ENCODE measurements at regions not wholly inside any gene's neighbourhood (a gene's known extent, or its start where the extent isn't known, plus 50 kb on each side); places are given as distances from the start of the nearest gene placed in this dataset.

DNA sequence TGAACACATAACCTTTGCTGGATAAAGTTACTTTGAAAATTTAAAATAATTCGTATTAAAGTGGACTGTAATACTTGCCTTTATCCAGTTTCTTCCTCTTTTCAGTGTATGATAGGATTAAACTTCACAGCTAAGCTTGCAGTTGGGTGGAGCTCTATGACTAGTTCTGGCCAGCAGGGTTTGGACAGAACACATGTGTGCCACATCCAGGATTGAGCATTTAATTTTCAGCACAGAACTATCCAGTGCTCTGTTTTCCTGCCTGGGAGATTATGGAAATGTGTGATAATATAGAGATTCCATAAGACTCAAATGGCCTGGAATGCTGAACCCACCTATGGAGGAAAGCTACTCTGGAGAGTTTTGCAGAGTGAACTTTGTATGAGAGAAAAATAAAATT is 200.2 kb downstream of the OSR1 start:
- DNase-seq (ENCODE audit: low read depth): no peak
- no peak overlapping the region for H3K4me3 ChIP-seq (ENCODE audit: low read depth, low read length)

DNA sequence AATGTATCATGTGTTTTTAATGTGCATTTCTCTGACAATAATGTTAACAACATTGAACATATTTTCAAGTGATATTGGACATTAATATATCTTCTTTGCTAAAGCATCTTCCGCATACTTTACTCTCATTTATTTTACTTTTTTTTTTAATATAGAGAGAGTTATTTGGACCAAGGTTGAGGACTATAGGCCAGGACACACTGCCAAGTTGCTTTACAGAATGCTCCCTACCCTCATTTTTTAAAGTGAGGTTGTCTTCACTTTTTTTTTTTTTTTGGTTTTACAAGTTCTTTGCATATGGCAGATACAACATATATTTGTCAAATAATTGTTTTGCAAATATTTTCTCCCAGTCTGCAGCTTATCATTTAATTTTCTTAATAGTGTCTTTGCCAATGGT is 201.8 kb downstream of the OSR1 start:
- no peak overlapping the region for H3K4me3 ChIP-seq (ENCODE audit: low read depth, low read length)
- DNase-seq (ENCODE audit: low read depth): no peak

DNA sequence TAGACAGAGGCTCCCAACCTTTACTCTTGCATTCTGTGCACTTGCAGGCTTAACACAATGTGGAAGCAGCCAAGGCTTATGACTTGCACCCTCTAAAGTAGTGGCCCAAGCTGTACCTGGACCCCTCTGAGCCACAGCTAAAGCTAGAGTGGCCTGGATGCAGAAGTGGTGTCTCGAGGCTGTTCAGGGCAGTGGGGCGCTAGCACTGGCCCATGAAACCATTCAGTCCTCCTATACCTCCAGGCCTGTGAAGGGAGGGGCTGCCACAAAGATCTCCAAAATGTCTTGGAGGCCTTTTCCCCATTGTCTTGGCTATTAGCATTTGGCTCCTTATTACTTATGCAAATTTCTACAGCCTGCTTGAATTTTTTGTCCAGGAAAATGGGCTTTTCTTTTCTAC is 207.7 kb downstream of the OSR1 start:
- no peak for DNase-seq (ENCODE audit: low read depth)
- H3K4me3 ChIP-seq (ENCODE audit: low read depth, low read length): no peak overlapping the region

DNA sequence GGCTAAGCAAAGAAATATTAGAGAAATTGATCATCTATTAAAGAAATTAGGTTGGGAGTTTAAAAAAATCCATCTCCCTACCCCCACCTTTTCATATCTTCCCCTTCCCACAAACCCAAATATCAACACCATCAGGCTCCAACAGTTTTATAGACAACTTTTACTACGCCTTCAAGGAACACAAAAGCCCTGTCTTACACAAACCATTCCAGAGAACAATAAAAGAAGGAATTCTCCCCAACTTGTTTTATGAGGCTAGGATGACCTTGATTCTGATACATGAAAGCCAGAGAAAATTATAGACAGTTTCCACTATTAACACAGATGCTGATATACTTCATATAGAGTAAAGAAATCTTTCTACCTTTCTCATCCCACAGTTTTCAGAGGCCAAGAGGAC is 211.6 kb downstream of the OSR1 start:
- no peak for DNase-seq (ENCODE audit: low read depth)
- no peak overlapping the region for H3K4me3 ChIP-seq (ENCODE audit: low read depth, low read length)

DNA sequence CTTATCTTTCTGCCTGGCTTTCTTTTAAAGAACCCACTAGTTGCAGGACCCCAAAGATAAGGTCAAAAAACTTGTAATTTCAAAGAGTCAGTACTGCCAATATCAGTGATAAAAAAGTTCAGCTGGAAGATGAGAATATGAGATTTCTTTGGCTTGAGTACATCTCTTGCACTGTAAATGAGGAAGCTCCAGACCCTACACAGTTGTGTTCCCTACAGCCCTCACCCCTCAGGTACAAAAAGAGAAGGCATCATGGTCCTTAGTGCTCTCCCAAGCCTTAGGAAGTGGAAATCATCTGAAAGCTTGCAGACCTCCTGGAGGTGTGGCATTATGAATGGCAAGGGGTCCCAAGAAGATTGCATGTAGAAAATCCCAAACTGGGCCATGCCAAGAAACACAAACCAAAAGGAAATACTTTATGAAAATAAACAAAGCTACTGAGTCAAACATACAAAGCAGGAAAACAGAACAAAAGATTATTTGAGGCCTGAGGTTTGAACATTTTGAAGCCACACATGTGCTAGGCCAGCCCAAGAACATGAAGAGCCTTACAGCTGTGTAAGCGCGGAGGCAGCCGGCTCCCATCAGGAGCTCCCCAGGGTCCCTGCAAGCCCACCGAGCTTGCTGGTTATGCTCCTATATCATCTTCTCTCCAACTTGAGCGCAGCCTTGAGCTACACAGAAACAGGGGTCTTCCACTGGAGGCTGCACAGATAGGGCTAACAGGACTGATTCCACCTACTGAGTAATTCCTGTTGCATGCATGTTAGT is 217.0 kb downstream of the OSR1 start:
- DNase-seq (ENCODE audit: low read depth): no peak
- H3K4me3 ChIP-seq (ENCODE audit: low read depth, low read length): no peak overlapping the region

DNA sequence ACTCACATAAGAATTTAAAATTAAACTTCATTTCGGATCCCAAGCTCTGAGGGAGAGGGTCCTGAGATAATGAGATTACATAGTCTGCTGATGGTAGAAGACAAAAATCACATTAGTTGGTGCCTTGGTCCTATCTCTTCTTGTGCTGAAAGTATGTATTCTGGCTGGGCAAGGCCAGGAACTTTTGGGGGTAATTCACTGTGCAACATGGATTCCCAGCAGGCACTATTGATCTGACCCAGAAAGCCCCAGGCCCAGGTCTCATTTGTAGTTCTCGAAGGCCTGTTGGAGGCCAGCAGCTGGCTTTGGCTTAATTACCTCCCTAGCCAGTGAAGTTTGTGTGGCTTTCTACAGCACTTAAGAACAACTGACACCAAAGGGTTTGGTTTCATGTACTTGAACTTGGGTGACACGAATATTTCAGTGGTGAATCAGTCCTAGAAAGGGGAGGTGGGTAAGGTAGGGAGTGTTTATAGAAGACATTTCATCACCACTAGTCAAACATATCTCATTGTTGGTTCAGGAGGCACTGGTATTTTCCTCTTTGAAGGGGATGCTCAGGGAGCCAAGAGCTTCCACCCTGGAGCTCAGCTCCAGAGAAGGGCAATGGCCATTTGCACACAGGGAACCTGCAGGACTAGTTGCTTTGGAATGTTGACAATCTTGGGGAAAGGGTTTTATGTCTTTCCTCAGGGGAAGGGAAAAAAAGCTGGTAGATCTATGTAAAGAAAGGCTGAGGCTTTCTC is 217.8 kb downstream of the OSR1 start:
- DNase-seq (ENCODE audit: low read depth): peak; percentile 91
- H3K4me3 ChIP-seq (ENCODE audit: low read depth, low read length): no peak overlapping the region

DNA sequence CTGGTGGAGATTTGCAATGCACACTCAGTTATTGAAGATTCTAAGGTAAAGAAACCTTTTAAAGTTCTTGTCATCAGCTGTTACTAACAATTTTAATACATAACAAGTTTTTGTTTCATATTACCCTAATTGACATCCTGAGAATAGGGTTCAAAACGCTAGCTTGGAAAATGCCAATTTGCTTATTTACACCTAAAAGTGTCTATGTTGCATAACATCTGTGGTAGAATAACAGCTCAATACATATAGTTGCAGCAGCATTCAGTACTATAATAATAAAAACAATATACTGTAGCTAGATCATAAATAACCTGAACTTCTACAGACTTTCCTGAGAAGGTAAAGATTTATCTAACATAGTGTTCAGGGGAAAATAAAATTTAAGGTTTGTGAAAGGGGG is 219.0 kb downstream of the OSR1 start:
- H3K4me3 ChIP-seq (ENCODE audit: low read depth, low read length): no peak overlapping the region
- no peak for DNase-seq (ENCODE audit: low read depth)

DNA sequence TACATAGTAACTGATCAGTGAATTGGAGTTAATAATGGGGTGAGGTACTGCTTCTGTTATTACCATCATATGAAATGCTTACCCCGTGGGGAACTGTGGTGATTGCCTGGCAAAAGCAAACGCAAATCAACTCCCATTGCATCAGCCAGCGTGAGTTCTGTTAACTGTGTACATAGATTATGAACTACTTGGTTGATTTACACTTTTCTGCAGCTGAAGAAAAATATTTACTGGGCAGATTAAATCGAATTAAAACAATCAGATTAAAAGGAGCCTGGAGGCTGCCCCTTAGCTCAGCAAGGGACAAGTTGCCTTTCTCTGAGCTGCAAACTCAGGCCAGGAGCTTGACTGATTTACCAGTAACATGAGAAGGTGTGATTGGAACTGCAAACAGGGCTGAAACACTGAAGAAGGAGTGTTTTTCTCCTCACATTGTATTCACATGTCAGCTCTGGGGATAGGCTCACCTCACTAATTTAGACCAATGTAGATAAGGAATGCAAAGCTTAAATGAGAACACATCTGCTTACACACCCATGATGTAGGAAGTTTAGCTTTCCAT is 220.1 kb downstream of the OSR1 start:
- no peak for DNase-seq (ENCODE audit: low read depth)
- no peak overlapping the region for H3K4me3 ChIP-seq (ENCODE audit: low read depth, low read length)

DNA sequence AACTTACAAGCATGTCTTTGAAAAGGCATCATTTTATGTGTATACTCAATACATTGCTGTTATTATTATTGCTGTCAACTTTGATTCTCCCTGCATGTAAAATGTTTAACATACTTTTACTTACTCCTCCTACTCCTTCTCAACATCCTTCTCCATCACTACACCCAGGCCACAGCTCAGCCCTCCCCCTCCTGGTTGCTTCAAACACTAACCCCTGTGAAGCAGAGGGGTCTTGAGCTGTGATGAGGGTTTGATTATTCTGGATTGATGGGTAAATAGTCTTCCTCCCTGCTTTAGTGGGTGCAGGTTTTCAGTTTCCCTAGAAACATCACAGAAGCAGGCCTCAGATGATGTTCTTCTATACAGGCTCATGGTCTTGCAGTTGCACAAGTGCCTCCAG is 221.0 kb downstream of the OSR1 start:
- no peak overlapping the region for H3K4me3 ChIP-seq (ENCODE audit: low read depth, low read length)
- no peak for DNase-seq (ENCODE audit: low read depth)

DNA sequence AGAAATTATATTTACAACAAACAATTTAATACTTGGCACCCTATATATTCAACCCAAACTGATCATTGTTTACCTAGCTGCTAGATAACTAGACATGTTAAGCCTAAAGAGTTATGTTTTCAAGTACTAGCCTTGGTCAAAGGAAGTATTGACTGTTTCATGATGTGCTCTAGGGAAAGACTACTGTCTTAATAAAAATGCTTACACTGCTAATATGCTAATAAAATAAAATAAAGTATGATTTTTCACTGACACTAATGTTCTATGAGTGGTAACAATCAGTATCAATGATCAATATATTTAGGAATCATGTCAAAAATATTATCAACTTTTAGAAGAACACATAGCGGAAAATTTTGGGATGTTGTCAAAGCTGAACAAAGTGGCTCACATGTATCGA is 225.5 kb downstream of the OSR1 start:
- no peak for DNase-seq (ENCODE audit: low read depth)

DNA sequence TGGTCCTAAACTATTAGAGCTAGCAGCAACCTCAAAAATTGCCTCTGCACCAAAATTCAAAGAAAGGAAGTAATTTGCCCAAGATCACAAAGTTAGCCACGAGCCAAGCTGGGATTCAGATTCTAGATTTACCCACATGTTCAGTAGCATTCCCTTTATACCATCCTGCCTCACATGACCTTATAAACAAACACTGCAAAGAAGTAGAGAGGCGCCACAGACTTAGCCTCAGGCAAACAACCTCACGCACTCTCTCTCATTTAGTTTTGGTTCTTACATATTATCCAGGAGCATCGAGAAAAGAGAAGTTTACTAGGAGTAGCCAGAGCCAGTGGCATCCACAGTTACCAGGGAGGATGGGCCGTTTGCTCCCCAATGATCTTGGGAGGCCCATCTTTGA is 226.6 kb downstream of the OSR1 start:
- DNase-seq (ENCODE audit: low read depth): no peak
- no peak overlapping the region for H3K4me3 ChIP-seq (ENCODE audit: low read depth, low read length)

More for the DNA sequence above, 225.5 kb downstream of the OSR1 start:
- H3K4me3 ChIP-seq (ENCODE audit: low read depth, low read length): no peak overlapping the region

DNA sequence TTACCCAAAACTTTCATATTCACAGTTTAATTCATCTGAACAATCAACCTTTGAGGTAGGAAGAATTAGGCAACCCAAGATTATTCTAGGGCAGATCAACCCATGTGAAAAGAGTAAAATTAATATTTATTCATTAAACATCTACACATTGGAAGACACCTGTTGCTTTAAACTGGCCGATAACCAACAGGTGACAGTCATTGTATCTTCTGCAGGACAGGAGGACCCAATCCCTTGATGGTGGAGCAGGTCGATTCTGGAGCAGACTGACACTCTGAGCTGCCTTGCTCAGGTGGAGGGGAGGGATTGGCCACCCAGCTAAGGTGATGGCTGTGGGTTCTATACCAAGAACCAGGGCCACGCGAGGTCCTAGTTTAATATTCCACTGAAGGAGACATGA is 230.3 kb downstream of the OSR1 start:
- no peak for DNase-seq (ENCODE audit: low read depth)
- no peak overlapping the region for H3K4me3 ChIP-seq (ENCODE audit: low read depth, low read length)

DNA sequence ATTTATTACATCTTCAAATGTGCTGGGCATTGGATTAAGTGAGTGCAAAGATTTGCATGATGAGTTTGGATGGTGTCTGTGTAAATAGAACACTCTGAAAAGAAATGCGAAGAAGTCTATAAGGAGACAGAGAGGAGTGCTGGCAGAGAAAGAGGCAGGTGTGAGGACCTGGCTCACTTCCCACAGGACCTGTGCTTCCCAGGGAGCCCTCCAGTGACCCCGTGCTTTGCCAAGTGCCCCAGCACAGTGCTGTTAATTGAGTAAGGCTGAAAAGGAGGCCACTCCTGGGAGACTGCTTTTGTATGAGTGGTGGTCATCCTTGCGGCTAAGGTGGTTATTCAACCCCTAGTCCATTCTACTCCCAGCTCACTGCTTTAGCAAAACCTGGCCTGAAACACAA is 230.8 kb downstream of the OSR1 start:
- no peak for DNase-seq (ENCODE audit: low read depth)
- no peak overlapping the region for H3K4me3 ChIP-seq (ENCODE audit: low read depth, low read length)

DNA sequence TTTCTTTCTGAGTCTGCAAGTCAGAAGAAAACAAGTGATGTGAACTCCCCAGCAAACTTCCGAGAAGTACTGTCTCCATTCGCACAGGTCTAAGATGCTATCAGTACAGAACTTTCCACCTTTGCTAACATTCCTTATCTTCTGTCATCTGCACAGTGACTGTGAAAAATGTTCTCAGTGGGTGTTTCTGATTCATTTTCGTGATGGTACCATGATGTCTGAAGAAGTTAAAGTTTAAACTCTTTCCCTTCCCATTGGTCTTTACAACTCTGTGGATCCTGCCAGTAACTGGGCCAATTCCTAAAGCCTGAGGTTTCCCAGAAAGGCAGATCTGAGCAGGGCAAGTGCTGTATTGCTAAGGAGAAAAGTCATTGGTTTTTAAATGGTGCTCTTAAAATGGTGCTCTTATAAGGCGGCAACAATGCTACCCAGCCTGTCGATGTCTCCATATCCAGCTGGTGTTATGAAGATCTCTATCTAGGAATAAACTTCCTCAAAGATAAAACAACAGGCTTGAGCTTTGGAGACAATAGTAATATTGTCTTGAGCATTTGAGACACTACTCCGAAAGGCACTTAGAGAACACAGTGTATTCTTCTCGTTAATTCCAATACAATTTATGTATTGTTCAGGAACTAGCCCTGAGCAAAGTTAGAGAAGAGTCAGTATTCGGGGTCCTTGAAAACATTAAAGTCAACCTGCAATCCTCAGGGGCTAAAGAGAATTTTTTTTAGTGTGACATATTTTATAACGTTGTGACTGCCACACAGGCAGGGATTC is 232.3 kb downstream of the OSR1 start:
- no peak overlapping the region for H3K4me3 ChIP-seq (ENCODE audit: low read depth, low read length)
- no peak for DNase-seq (ENCODE audit: low read depth)

DNA sequence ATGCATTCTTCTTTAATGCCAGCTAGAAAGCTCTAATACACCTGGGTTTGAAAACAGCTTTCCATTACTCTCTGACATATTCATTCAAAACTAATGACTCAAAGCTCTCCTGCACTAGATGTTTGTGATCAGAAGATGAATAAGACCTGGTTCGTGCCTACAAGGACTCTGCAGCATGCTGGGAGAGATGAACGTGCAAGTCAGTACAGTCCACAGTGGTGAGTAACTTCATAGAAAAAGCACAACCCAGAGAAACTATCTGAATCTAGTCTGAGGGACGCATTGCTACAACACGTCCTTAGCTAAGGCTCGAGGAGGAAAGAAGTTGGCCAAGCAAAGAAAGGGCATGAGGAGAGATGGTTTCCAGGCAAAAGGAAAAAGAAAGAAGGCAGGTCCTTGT is 234.3 kb downstream of the OSR1 start:
- no peak overlapping the region for H3K4me3 ChIP-seq (ENCODE audit: low read depth, low read length)
- peak; percentile 76 for DNase-seq (ENCODE audit: low read depth)

DNA sequence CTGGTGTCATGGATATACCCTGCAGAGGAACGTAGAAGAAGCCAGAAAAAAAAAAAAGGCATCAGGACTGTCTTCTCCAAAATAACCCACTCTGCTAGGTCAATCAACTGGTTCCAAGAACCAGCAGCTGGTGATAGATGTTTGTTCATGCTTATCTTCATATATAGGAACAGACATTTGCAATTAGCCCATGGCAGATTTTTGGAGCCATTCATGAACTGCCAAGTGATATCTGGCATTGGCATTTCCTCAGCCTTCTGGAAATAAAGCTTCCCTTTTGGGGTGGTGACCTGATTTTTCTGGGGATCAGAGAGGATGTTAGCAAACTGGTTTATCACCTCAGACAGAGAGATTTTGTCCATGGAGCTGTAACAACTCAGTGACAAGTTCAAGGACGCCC is 234.9 kb downstream of the OSR1 start:
- H3K4me3 ChIP-seq (ENCODE audit: low read depth, low read length): no peak overlapping the region
- no peak for DNase-seq (ENCODE audit: low read depth)

DNA sequence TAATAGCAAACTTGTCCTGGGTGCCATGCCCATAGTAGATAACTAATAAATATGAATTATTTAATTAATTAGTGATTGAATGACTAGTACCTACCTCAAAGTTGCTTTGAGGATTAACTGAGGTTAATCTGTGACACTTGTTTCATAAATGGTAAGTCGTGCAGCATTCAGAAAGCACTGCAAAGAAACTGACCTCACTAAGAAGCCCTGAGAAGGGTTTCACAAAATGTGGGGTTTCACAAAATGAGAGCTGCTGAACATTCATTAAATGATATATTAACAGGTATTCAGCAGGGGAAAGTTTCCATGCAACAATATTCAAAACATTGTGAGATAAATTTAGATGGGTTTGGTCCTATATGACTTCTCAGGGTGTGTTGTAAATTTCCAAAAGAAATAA is 236.2 kb downstream of the OSR1 start:
- DNase-seq (ENCODE audit: low read depth): no peak
- H3K4me3 ChIP-seq (ENCODE audit: low read depth, low read length): no peak overlapping the region

DNA sequence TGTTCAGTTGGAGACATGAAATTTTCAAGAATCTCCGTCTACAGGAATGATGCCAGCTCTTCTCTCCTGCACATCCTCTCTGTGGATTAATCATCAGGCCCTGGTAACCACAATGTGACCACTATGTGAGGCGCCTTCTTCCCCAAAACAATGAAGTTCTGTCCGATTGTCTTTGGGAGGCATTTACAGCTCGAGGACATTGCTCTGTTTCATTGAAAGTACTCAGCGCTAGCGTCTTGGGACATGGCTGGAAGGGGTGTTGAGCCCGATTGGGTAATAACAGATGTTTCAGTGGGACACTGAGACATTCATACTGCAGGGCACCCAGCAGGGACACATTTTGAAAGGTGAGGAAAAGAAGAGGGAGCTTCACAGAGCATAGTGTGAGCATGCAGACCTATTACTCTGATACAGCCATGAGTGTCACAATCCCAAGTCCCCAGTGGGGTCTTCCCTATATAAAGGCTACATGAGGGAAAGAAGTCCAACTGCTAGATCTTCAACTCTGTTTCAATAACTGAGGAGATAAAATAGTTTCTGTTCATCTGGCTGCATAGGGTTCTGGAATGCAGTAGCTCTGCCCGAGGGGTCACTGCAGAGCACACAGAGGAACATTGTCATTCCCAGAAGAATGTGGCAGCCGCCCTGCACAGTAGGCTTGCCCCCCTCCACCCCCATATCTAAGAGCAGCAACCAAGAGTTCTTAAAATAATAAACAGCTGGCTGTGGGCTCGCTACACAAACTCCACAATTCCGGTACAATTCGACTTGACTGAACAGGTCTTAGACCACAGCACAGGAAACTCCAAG is 237.3 kb downstream of the OSR1 start:
- peak; percentile 91 for DNase-seq (ENCODE audit: low read depth)

DNA sequence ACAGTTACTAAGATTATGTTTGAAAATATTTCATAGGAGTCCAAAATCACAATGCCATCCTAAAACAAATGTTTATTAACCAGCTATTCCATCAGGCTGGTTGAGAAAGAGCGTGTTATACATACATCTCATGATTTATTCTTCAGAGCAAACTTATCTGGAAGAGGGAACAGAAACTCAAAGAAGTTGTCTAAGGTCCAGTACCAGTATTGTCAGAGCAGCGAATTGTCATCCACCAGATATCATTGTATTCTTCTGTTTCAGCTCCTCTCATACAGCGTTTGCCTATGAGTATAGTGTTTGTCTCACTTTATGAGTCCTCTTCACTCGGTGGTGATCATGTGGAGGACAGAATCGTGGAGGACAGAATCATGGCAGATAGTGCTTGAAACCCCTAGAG is 238.2 kb downstream of the OSR1 start:
- no peak overlapping the region for H3K4me3 ChIP-seq (ENCODE audit: low read depth, low read length)

More for the DNA sequence above, 237.3 kb downstream of the OSR1 start:
- no peak overlapping the region for H3K4me3 ChIP-seq (ENCODE audit: low read depth, low read length)

More for the DNA sequence above, 238.2 kb downstream of the OSR1 start:
- DNase-seq (ENCODE audit: low read depth): no peak

Data from skeletal muscle cell (primary cell).